OCI-LY7 (cell line): ENCODE measurements at regions not wholly inside any gene's neighbourhood (a gene's known extent, or its start where the extent isn't known, plus 50 kb on each side); places are given as distances from the start of the nearest gene placed in this dataset.

Experiments used
- CTCF ChIP-seq: fragments of 200-600 bp; sonication (generic); conservative IDR thresholded peaks from 2 replicates; pipeline ENCODE4 v1.5.1; 2014; ENCODE audit warnings: mild to moderate bottlenecking, antibody characterized with exemption, low read length, moderate library complexity, mixed read lengths
- EZH2phosphoT487 ChIP-seq: fragments of 200-600 bp; sonication (generic); IDR thresholded peaks from 2 replicates; pipeline ENCODE4 v1.6.1; 2018; ENCODE audit warnings: low read depth, borderline replicate concordance, mild to moderate bottlenecking, mixed run types, antibody characterized with exemption, low read length, moderate library complexity, mixed read lengths

- TF ChIP-seq CTCF (no peak), EZH2phosphoT487 (no peak)
Observed at GRCh38 chr4:18751083-18751482, 729.5 kb upstream of the LCORL start.
